Transverse colon (tissue), 3 donors: ENCODE measurements at regions not wholly inside any gene's neighbourhood (a gene's known extent, or its start where the extent isn't known, plus 50 kb on each side); places are given as distances from the start of the nearest gene placed in this dataset.

Experiments
- EP300 ChIP-seq: sonication (generic); formaldehyde crosslinking; IDR thresholded peaks from one replicate; pipeline ENCODE4 v1.6.1; 2017; ENCODE audit warnings: antibody characterized with exemption, low read depth
- POLR2AphosphoS5 ChIP-seq, 3 donors: sonication (generic); formaldehyde crosslinking; IDR thresholded peaks; one replicate each; pipeline ENCODE4 v1.6.1; 2016; ENCODE audit warnings: antibody characterized with exemption in 3 of 3

GRCh38 chr19:28103921-28104320 is 1109.0 kb downstream of the UQCRFS1 start:
- TF ChIP-seq EP300: no peak
- no peak for TF ChIP-seq POLR2AphosphoS5 (IDR thresholded peaks at IDR 0.05)
